A549 (cell line): ENCODE measurements at regions not wholly inside any gene's neighbourhood (a gene's known extent, or its start where the extent isn't known, plus 50 kb on each side); places are given as distances from the start of the nearest gene placed in this dataset.

Experiments used
- BHLHE40 ChIP-seq: IDR thresholded peaks from 2 replicates; pipeline ENCODE4 v1.6.1; 2012; ENCODE audit warnings: low read depth, low read length, inconsistent platforms
- CEBPB ChIP-seq, 2 experiments: fragments of >200 bp in 1 of 2; sonication (Bioruptor Twin) in 1 of 2; formaldehyde crosslinking in 1 of 2; IDR thresholded peaks; 2 replicates each; pipeline ENCODE4 v1.6.1; 2012 to 2016
- CTCF ChIP-seq: fragments of >200 bp; sonication (Bioruptor Twin); formaldehyde crosslinking; IDR thresholded peaks from 3 replicates; pipeline ENCODE4 v1.5.1; 2016
- EP300 ChIP-seq, 2 experiments: fragments of >200 bp; sonication (Bioruptor Twin); formaldehyde crosslinking; IDR thresholded peaks; 2 replicates in 1 of 2; 3 replicates in 1 of 2; pipeline ENCODE4 v1.6.1; 2016 to 2017
- ESRRA ChIP-seq: fragments of 150-350 bp; IDR thresholded peaks from 2 replicates; pipeline ENCODE4 v1.6.1; 2014; ENCODE audit warnings: mild to moderate bottlenecking, low read length, borderline replicate concordance
- HMGXB4 ChIP-seq: fragments of 250-450 bp; sonication (Bioruptor Pico); IDR thresholded peaks from 2 replicates; pipeline ENCODE4 v1.5.0; 2021; ENCODE audit warnings: mild to moderate bottlenecking, moderate library complexity, borderline replicate concordance
- POLR2A ChIP-seq: IDR thresholded peaks from 2 replicates; pipeline ENCODE4 v1.6.1; 2012; ENCODE audit warnings: mild to moderate bottlenecking, low read length
- REST ChIP-seq: fragments of 200-600 bp; sonication (generic); IDR thresholded peaks from 2 replicates; pipeline ENCODE4 v1.6.1; 2016; ENCODE audit warnings: antibody characterized with exemption, mild to moderate bottlenecking, moderate library complexity

DNA sequence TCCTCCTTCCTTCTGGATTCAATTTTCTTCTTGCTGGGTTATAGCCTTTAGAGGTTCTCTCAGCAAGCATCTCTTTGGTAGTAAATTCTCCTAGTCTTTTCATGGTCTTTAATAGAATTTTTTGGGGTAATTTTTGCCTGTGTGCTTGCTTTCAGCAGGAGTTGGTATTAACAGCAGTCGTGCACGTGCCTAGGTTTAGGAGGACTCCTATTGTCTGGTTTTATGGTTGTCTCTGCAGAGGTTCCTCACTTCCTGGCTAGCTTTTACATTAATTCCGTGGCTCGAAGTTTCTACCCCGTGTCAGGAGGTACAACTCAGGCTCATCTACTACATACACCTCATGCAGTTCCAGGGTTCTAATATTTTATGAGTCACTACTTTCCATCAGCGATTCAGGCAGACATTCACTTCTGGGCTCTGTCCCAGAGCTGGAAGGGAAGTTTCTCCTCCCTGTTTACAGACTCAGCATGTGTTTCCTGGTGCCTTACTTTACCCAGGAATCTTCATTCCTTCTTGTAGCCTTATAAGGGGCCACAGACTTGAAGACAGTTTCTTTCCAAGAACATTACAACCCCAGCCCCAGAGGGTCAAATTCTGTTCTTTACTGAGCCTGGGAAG, 643.6 kb downstream of the HS3ST4 start:
- no peak for TF ChIP-seq POLR2A
- TF ChIP-seq REST: no peak
- no peak for TF ChIP-seq HMGXB4 (CRISPR knock-in tag)
- no peak for TF ChIP-seq EP300 (IDR thresholded peaks at IDR 0.05)
- TF ChIP-seq ESRRA: no peak
- no peak for TF ChIP-seq CTCF
- TF ChIP-seq CEBPB (IDR thresholded peaks at IDR 0.05): no peak
- TF ChIP-seq BHLHE40: no peak
